ENCODE measurements at regions not wholly inside any gene's neighbourhood (a gene's known extent, or its start where the extent isn't known, plus 50 kb on each side); places are given as distances from the start of the nearest gene placed in this dataset.

DNA sequence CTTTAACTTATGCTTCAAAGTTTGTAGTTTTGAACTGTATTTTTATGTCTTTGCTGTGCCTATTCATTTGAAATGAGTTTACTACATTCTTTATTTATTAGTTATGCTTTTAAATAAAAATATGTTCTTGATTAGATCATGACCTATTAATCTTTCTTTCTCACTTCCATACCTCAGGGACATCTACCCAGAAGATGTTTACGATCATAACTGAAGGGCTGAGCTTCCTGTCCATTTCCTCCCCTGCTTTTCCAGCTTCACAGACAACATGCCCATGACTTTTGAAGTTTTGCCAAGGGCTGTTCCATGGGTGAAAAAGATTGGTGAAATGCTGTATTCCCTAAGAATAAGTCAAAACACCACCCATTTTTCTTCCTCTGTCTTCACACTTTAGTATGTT is 99.7 kb upstream of the DDIT4L start:
- no peaks in the 10 kb centered on the region for H3K4me1 Mint-ChIP-seq
- DNase-seq = no peak
- Histone ChIP-seq H4K20me1 (ENCODE audit: insufficient read depth, low read length) (no peaks in the 10 kb centered on the region), H2AFZ (ENCODE audit: insufficient read depth, low read depth, low read length, poor library complexity, severe bottlenecking) (no peak overlapping the region), H3K9me3 (replicated peaks in 1 of 2; ENCODE audit: control insufficient read depth in 1 of 2, insufficient read depth in 1 of 2, low read length in 2 of 2) (no peaks in the 10 kb centered on the region), H3K9ac (ENCODE audit: insufficient read depth, low read length, poor library complexity, severe bottlenecking) (no peak overlapping the region), H3K27me3 (ENCODE audit: control insufficient read depth in 2 of 2, insufficient read depth in 2 of 2, low read length in 2 of 2) (no peaks in the 10 kb centered on the region), H3K4me3 (replicated peaks in 1 of 3; ENCODE audit: low read depth in 2 of 3, low read length in 3 of 3) (no peak overlapping the region), H3K36me3 (replicated peaks in 1 of 2; ENCODE audit: control insufficient read depth in 1 of 2, insufficient read depth in 2 of 2, low read length in 2 of 2) (no peaks in the 10 kb centered on the region), H3K4me1 (ENCODE audit: control insufficient read depth in 1 of 2, insufficient read depth in 2 of 2, low read length in 2 of 2) (no peaks in the 10 kb centered on the region), H3K4me2 (replicated peaks; ENCODE audit: extremely low read depth, low read length, poor library complexity, severe bottlenecking) (no peak overlapping the region), H3K27ac (ENCODE audit: low read depth in 1 of 2, low read length in 2 of 2) (no peak overlapping the region), H3K79me2 (ENCODE audit: insufficient read depth, low read length) (no peaks in the 10 kb centered on the region)
- no peak overlapping the region for H3K27ac Mint-ChIP-seq
- TF ChIP-seq, protein P1, sequence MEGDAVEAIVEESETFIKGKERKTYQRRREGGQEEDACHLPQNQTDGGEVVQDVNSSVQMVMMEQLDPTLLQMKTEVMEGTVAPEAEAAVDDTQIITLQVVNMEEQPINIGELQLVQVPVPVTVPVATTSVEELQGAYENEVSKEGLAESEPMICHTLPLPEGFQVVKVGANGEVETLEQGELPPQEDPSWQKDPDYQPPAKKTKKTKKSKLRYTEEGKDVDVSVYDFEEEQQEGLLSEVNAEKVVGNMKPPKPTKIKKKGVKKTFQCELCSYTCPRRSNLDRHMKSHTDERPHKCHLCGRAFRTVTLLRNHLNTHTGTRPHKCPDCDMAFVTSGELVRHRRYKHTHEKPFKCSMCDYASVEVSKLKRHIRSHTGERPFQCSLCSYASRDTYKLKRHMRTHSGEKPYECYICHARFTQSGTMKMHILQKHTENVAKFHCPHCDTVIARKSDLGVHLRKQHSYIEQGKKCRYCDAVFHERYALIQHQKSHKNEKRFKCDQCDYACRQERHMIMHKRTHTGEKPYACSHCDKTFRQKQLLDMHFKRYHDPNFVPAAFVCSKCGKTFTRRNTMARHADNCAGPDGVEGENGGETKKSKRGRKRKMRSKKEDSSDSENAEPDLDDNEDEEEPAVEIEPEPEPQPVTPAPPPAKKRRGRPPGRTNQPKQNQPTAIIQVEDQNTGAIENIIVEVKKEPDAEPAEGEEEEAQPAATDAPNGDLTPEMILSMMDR (IDR thresholded peaks at IDR 0.05) = no peak
- WGBS (ENCODE audit: insufficient coverage) = no CpG with 5 or more reads among the region's 1 CpG
- peaks cover 0 to 2% (median 0%) of the 10 kb centered on the region in 3 donors for H3K27me3 Mint-ChIP-seq (ENCODE audit: low read depth in 3 of 3)
- no peaks in the 10 kb centered on the region for H3K36me3 Mint-ChIP-seq
- H3K9me3 Mint-ChIP-seq = peaks cover 0 to 9% (median under 1%) of the 10 kb centered on the region in 7 donors
- intact Hi-C loops (cut with micrococcal nuclease) = no loop called here
- H3K4me3 Mint-ChIP-seq = no peak overlapping the region

DNA sequence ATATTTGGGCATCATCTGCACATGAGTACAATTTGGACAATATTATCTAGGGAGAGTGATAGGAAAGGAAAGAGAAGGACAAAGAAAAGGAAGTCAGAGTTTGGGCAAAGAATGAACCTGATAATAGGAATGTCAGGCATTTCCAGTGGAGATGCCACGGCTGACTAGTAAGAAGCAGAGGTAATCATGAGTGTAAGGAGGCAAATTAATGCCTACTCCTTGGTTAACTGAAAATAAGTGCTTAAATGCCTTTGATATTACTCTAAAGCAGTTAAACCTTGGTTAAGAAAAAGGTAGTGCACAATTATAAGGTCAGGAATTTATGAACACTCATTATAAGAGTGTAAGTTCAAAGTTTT is 99.2 kb upstream of the DDIT4L start:
- Mint-ChIP-seq H3K4me3 (no peak overlapping the region), H3K36me3 (no peaks in the 10 kb centered on the region), H3K4me1 (no peaks in the 10 kb centered on the region), H3K9me3 (peaks cover 0 to 10% (median 0%) of the 10 kb centered on the region in 7 donors), H3K27ac (no peak overlapping the region), H3K27me3 (ENCODE audit: low read depth in 3 of 3) (peaks cover 0 to 2% (median 0%) of the 10 kb centered on the region in 3 donors)
- Histone ChIP-seq H2AFZ (ENCODE audit: insufficient read depth, low read depth, low read length, poor library complexity, severe bottlenecking) (no peak overlapping the region), H3K36me3 (replicated peaks in 1 of 2; ENCODE audit: control insufficient read depth in 1 of 2, insufficient read depth in 2 of 2, low read length in 2 of 2) (no peaks in the 10 kb centered on the region), H3K9me3 (replicated peaks in 1 of 2; ENCODE audit: control insufficient read depth in 1 of 2, insufficient read depth in 1 of 2, low read length in 2 of 2) (no peaks in the 10 kb centered on the region), H3K4me2 (replicated peaks; ENCODE audit: extremely low read depth, low read length, poor library complexity, severe bottlenecking) (no peak overlapping the region), H3K9ac (ENCODE audit: insufficient read depth, low read length, poor library complexity, severe bottlenecking) (no peak overlapping the region), H4K20me1 (ENCODE audit: insufficient read depth, low read length) (no peaks in the 10 kb centered on the region), H3K4me3 (replicated peaks in 1 of 3; ENCODE audit: low read depth in 2 of 3, low read length in 3 of 3) (no peak overlapping the region), H3K27me3 (ENCODE audit: control insufficient read depth in 2 of 2, insufficient read depth in 2 of 2, low read length in 2 of 2) (no peaks in the 10 kb centered on the region), H3K79me2 (ENCODE audit: insufficient read depth, low read length) (no peaks in the 10 kb centered on the region), H3K27ac (ENCODE audit: low read depth in 1 of 2, low read length in 2 of 2) (no peak overlapping the region), H3K4me1 (ENCODE audit: control insufficient read depth in 1 of 2, insufficient read depth in 2 of 2, low read length in 2 of 2) (no peaks in the 10 kb centered on the region)
- TF ChIP-seq, protein P1 (IDR thresholded peaks at IDR 0.05) = no peak
- intact Hi-C loops (cut with micrococcal nuclease) = no loop called here
- WGBS (ENCODE audit: insufficient coverage) = no CpG with 5 or more reads among the region's 1 CpG
- no peak for DNase-seq

All from CD14-positive monocyte (primary cell).